GF-D8 (cell line): ENCODE measurements at regions not wholly inside any gene's neighbourhood (a gene's known extent, or its start where the extent isn't known, plus 50 kb on each side); places are given as distances from the start of the nearest gene placed in this dataset.
"Not testable (repeated sequence)": the region's sequence is repeated elsewhere in the genome, so short reads cannot be mapped to it uniquely, and the experiment has no call there.

Experiments used
- DNase-seq: peaks from one replicate; lab custom pipeline; 2025; lab: John Stamatoyannopoulos, UW

GRCh38 chr21:15669247-15669646 lies 60.5 kb upstream of the USP25 start:
- no peak for DNase-seq

- no peak for DNase-seq
Observed at GRCh38 chr21:15671188-15671587, 58.6 kb upstream of the USP25 start.

- DNase-seq: not testable (repeated sequence)
Observed at GRCh38 chr21:15672578-15672977, 57.2 kb upstream of the USP25 start.

GRCh38 chr21:15676935-15677334 lies 52.8 kb upstream of the USP25 start:
- no peak for DNase-seq

GRCh38 chr21:15679630-15680029 lies 50.2 kb upstream of the USP25 start:
- no peak for DNase-seq
